Astrocyte (in vitro differentiated cells and primary cell): ENCODE measurements at regions not wholly inside any gene's neighbourhood (a gene's known extent, or its start where the extent isn't known, plus 50 kb on each side); places are given as distances from the start of the nearest gene placed in this dataset.

Experiments
- DNase-seq: peaks from one replicate; pipeline ENCODE4 v3.0.0-alpha.2; 2010; ENCODE audit warnings: low read depth
- FAIRE-seq: peaks from 2 replicates; lab custom pipeline; 2011; peaks lifted over from hg19 to GRCh38; lab: Jason Lieb, UNC
- H2AFZ ChIP-seq: 2 replicates; pipeline ENCODE4 v1.6.0; 2012; ENCODE audit warnings: low read depth, low read length, inconsistent platforms
- H3K27ac ChIP-seq: 2 replicates; pipeline ENCODE4 v1.5.1; 2011; ENCODE audit warnings: low read depth, low read length, inconsistent platforms
- H3K27me3 ChIP-seq: 2 replicates; pipeline ENCODE4 v1.6.0; 2011; ENCODE audit warnings: low read length, inconsistent platforms; ENCODE audit not compliant: insufficient read depth
- H3K36me3 ChIP-seq: 2 replicates; pipeline ENCODE4 v1.5.1; 2011; ENCODE audit warnings: low read length, inconsistent platforms; ENCODE audit not compliant: insufficient read depth
- H3K4me1 ChIP-seq: 2 replicates; pipeline ENCODE4 v1.5.1; 2011; ENCODE audit warnings: low read length, inconsistent platforms; ENCODE audit not compliant: insufficient read depth
- H3K4me2 ChIP-seq: 2 replicates; pipeline ENCODE4 v1.6.0; 2012; ENCODE audit warnings: low read length, inconsistent platforms
- H3K4me3 ChIP-seq: 2 replicates; pipeline ENCODE4 v1.5.1; 2011; ENCODE audit warnings: low read depth, mild to moderate bottlenecking, low read length, inconsistent platforms; ENCODE audit not compliant: insufficient read depth
- H3K79me2 ChIP-seq: 2 replicates; pipeline ENCODE4 v1.6.0; 2012; ENCODE audit warnings: mild to moderate bottlenecking, low read length, inconsistent platforms; ENCODE audit not compliant: insufficient read depth
- H3K9ac ChIP-seq: 2 replicates; pipeline ENCODE4 v1.6.0; 2012; ENCODE audit warnings: mild to moderate bottlenecking, low read length, inconsistent platforms
- H3K9me3 ChIP-seq: 2 replicates; pipeline ENCODE4 v1.5.1; 2012; ENCODE audit warnings: low read depth, mild to moderate bottlenecking, low read length, inconsistent platforms; ENCODE audit not compliant: insufficient read depth
- H4K20me1 ChIP-seq: 2 replicates; pipeline ENCODE4 v1.6.0; 2012; ENCODE audit warnings: low read length, inconsistent platforms; ENCODE audit not compliant: insufficient read depth
- H3K27ac Mint-ChIP-seq: one replicate; pipeline ENCODE4 v1.8.0; 2021; ENCODE audit warnings: mild to moderate bottlenecking, mixed read lengths; ENCODE audit not compliant: unreplicated experiment
- H3K27me3 Mint-ChIP-seq: one replicate; pipeline ENCODE4 v1.8.0; 2021; ENCODE audit warnings: low read depth, mixed read lengths; ENCODE audit not compliant: unreplicated experiment
- H3K36me3 Mint-ChIP-seq: one replicate; pipeline ENCODE4 v1.8.0; 2021; ENCODE audit warnings: low read depth, mixed read lengths; ENCODE audit not compliant: unreplicated experiment
- H3K4me1 Mint-ChIP-seq: one replicate; pipeline ENCODE4 v1.8.0; 2021; ENCODE audit warnings: low read depth, mixed read lengths; ENCODE audit not compliant: unreplicated experiment
- H3K4me3 Mint-ChIP-seq: one replicate; pipeline ENCODE4 v1.8.0; 2021; ENCODE audit warnings: mild to moderate bottlenecking, moderate library complexity, mixed read lengths; ENCODE audit not compliant: unreplicated experiment
- H3K9me3 Mint-ChIP-seq: one replicate; pipeline ENCODE4 v1.8.0; 2021; ENCODE audit warnings: mild to moderate bottlenecking, mixed read lengths; ENCODE audit not compliant: unreplicated experiment
- CTCF ChIP-seq: IDR thresholded peaks from 2 replicates; pipeline ENCODE4 v1.5.1; 2011; ENCODE audit warnings: low read depth, mild to moderate bottlenecking, inconsistent platforms, low read length, moderate library complexity; ENCODE audit not compliant: insufficient read depth
- EZH2 ChIP-seq: IDR thresholded peaks from 2 replicates; pipeline ENCODE4 v1.6.1; 2012; ENCODE audit warnings: mild to moderate bottlenecking, low read length, inconsistent platforms; ENCODE audit not compliant: insufficient read depth

- TF ChIP-seq CTCF (no peak), EZH2 (no peak)
- H3K27me3 Mint-ChIP-seq = peaks cover 19% of the 10 kb centered on the region
- DNase-seq (no peak), FAIRE-seq (no peak)
- H3K4me2 ChIP-seq = no peak overlapping the region
- H3K36me3 Mint-ChIP-seq = no peaks in the 10 kb centered on the region
- H3K4me1 ChIP-seq = no peaks in the 10 kb centered on the region
- H3K27ac ChIP-seq = no peak overlapping the region
- H3K27me3 ChIP-seq = peaks cover 11% of the 10 kb centered on the region
- H3K27ac Mint-ChIP-seq = no peak overlapping the region
- peaks cover under 1% of the 10 kb centered on the region for H3K9me3 Mint-ChIP-seq
- no peaks in the 10 kb centered on the region for H3K79me2 ChIP-seq
- H2AFZ ChIP-seq = no peak overlapping the region
- no peak overlapping the region for H3K9ac ChIP-seq
- H4K20me1 ChIP-seq = no peaks in the 10 kb centered on the region
- H3K4me3 Mint-ChIP-seq = no peak overlapping the region
- H3K4me3 ChIP-seq = no peak overlapping the region
- peaks cover 8% of the 10 kb centered on the region for H3K4me1 Mint-ChIP-seq
- H3K9me3 ChIP-seq = no peaks in the 10 kb centered on the region
- H3K36me3 ChIP-seq = no peaks in the 10 kb centered on the region
These were observed 149.4 kb downstream of the DICER1 start for GRCh38 chr14:95007921-95008320.

- Mint-ChIP-seq H3K4me1 (peaks cover 4% of the 10 kb centered on the region), H3K27me3 (peaks cover 21% of the 10 kb centered on the region), H3K4me3 (no peak overlapping the region), H3K9me3 (peaks cover under 1% of the 10 kb centered on the region), H3K27ac (no peak overlapping the region), H3K36me3 (no peaks in the 10 kb centered on the region)
- no peak overlapping the region for H3K4me2 ChIP-seq
- no peak overlapping the region for H2AFZ ChIP-seq
- no peak overlapping the region for H3K27ac ChIP-seq
- no peak overlapping the region for H3K9ac ChIP-seq
- no peak overlapping the region for H3K4me3 ChIP-seq
- no peaks in the 10 kb centered on the region for H3K79me2 ChIP-seq
- FAIRE-seq (no peak), DNase-seq (no peak)
- no peaks in the 10 kb centered on the region for H3K9me3 ChIP-seq
- no peaks in the 10 kb centered on the region for H3K36me3 ChIP-seq
- H3K4me1 ChIP-seq = no peaks in the 10 kb centered on the region
- peaks cover 11% of the 10 kb centered on the region for H3K27me3 ChIP-seq
- no peaks in the 10 kb centered on the region for H4K20me1 ChIP-seq
- TF ChIP-seq EZH2 (no peak), CTCF (no peak)
These were observed 150.8 kb downstream of the DICER1 start for GRCh38 chr14:95006479-95006878.

GRCh38 chr14:95006051-95006450, 151.3 kb downstream of the DICER1 start:
- no peak for DNase-seq
- no peaks in the 10 kb centered on the region for H3K4me1 Mint-ChIP-seq
- Histone ChIP-seq H3K27ac (no peak overlapping the region), H4K20me1 (no peaks in the 10 kb centered on the region), H3K9ac (no peak overlapping the region), H3K27me3 (peaks cover 8% of the 10 kb centered on the region), H3K4me1 (no peaks in the 10 kb centered on the region), H3K4me2 (no peak overlapping the region), H2AFZ (no peak overlapping the region), H3K36me3 (no peaks in the 10 kb centered on the region), H3K9me3 (no peaks in the 10 kb centered on the region), H3K4me3 (no peak overlapping the region), H3K79me2 (no peaks in the 10 kb centered on the region)
- peaks cover 25% of the 10 kb centered on the region for H3K27me3 Mint-ChIP-seq
- FAIRE-seq = no peak
- no peak overlapping the region for H3K27ac Mint-ChIP-seq
- TF ChIP-seq EZH2 = no peak
- no peak for TF ChIP-seq CTCF
- H3K4me3 Mint-ChIP-seq = no peak overlapping the region
- no peaks in the 10 kb centered on the region for H3K36me3 Mint-ChIP-seq
- H3K9me3 Mint-ChIP-seq = peaks cover 4% of the 10 kb centered on the region
